HG03108 (cell line): ENCODE measurements at regions not wholly inside any gene's neighbourhood (a gene's known extent, or its start where the extent isn't known, plus 50 kb on each side); places are given as distances from the start of the nearest gene placed in this dataset.

Source experiments
- ATAC-seq: cut with Tn5 transposase; IDR thresholded peaks from one replicate; pipeline ENCODE4 v1.9.1; 2021; ENCODE audit warnings: moderate library complexity; ENCODE audit not compliant: unreplicated experiment

DNA sequence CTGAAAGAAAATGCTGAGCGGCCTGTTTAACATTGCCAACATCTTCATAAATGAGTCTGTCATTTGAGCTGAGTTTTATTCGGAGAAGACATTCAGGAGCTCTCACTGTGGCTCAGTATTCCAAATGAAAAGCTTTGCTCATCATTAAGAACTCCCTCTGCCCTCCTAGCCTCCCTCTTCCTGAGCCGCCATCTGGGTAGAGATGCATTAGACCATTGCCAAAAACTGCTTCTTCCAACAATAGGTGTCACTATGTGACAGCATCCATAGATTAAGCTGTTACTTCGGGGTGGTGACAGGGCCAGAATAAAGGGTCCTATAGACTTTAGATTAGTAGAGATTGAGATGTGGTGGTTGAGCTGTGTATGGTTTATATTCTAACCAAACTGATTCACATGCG, 501.4 kb upstream of the NR2F2 start:
- ATAC-seq, result no peak

GRCh38 chr15:95830281-95830680, 500.2 kb upstream of the NR2F2 start:
- no peak for ATAC-seq

- no peak for ATAC-seq
Measured at GRCh38 chr15:95832668-95833067, 497.8 kb upstream of the NR2F2 start.

DNA sequence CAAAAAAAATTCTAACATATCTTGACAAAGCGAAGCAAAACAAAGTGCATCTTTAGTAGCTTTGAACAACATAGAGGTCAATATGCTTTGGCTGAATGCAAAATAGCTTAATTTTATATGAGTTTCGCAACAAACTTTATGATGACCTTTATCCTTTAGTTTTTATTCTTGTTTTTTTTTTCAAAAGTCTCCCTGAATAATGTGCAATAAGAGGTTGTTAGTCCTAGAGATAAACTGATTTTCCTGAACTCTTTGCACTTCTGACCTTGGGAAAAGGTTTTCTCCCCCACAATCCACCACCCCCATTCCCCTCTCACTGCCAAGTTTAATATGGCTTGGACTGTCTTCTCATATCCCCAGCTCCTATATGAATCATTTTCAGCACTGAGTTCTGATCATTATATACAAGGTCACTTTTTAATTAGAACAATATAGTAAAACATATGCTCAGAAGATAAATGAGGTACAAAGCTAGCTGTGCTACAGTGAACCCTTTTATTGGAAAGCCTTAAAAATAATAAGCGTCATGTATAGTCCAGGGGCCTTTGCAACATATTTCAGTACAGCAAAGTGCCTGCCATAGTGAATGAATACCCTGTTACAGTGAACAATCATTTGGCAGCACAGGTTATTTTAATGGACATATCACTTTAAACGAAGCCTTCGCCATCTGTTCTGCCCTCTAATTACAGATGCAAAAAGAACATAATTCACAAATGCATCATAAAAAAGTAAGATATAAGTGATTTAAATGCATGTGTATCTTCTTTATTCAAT, 496.3 kb upstream of the NR2F2 start:
- ATAC-seq, result no peak

GRCh38 chr15:95836536-95836935, 494.0 kb upstream of the NR2F2 start:
- no peak for ATAC-seq

GRCh38 chr15:95837341-95838004, 493.0 kb upstream of the NR2F2 start:
- no peak for ATAC-seq

- ATAC-seq, result no peak
Measured at GRCh38 chr15:95839367-95839782, 491.1 kb upstream of the NR2F2 start.

GRCh38 chr15:95840004-95840403, 490.5 kb upstream of the NR2F2 start:
- no peak for ATAC-seq

DNA sequence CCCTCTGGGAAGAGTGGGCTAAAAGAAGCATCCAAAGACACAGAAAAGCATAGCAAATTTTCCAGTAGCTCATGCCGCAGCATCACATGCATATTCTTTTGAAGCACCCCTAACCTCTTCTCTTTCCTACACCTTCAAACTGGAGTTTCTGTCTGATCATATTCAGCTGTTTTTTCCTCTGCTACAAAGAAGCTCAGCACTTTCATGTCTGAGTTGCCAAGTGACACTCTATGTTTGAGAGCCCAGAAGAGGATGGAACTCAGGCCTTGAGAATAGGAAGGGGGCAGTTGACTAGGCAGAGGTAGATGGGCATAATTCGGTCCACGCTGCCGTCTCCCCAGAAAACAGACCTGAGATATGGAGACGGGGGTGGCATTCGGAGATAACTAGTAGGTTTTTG, 489.6 kb upstream of the NR2F2 start:
- ATAC-seq, result no peak

- no peak for ATAC-seq
Measured at GRCh38 chr15:95842576-95842975, 487.9 kb upstream of the NR2F2 start.

DNA sequence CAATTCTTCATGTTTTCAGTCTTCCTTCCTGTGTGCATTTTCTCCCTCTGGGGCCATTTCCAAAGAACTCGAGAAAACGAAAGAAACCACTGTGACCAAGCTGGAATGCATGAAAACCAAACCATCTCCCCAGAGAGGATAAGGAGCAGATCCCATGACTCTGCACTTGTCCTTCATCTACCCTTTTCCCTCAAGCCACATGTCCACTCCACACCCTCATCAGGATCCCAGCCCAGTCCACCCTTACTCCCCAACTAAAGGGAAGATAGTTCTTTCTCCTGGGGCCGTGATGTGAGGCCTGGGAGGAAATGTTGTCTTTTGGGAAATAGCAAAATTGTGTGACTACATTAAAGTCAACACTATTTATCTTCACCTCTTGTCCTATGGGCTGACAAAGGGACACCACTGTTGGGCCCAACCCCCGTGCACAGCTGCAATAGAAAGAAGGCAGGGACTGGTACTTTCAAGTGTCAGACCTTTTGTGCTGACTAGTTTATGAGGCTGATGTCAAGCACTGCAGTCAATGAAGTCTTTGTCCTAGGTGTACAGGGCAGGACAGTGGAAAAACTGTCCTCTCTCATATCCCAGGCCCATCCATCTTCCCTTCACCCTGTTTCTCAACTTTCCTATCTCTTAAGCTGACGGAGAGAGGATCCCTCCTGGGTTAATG, 487.1 kb upstream of the NR2F2 start:
- ATAC-seq, result no peak

DNA sequence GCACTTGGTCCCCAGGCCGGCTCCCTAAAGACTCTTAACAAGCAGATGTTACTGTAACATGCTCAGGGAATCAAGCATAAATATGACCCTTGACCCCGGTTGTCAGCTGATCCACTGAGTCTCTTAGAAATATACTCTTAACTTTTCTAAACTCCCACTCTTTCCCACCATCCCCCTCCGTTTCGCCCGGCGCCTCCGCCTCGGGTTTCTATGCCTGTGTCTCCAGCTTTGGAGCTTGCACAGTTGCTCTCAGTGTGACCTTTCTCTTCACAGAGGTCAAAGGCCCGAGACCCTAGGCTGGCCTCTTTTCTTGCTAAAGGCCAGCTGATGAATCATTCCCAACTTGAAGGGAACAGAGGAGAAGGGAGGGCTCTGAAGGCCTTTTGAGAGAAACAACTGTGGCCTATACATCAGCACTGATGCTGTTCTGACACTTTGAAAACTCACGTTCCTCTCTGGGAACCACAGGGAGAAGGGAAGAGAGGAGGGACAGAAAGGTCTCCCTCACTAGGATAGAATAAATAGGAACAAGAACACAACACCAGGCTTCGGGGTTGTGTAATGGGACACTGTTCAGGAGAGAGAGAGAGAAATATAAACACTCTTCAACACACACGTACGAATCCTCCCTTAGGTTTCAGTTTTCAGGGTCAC, 484.5 kb upstream of the NR2F2 start:
- no peak for ATAC-seq

GRCh38 chr15:95848126-95848525, 482.4 kb upstream of the NR2F2 start:
- no peak for ATAC-seq

GRCh38 chr15:95850837-95851236, 479.7 kb upstream of the NR2F2 start:
- no peak for ATAC-seq

GRCh38 chr15:95853350-95853749, 477.1 kb upstream of the NR2F2 start:
- ATAC-seq, result no peak

- no peak for ATAC-seq
Measured at GRCh38 chr15:95857124-95857757, 473.3 kb upstream of the NR2F2 start.

- no peak for ATAC-seq
Measured at GRCh38 chr15:95857758-95858157, 472.7 kb upstream of the NR2F2 start.

DNA sequence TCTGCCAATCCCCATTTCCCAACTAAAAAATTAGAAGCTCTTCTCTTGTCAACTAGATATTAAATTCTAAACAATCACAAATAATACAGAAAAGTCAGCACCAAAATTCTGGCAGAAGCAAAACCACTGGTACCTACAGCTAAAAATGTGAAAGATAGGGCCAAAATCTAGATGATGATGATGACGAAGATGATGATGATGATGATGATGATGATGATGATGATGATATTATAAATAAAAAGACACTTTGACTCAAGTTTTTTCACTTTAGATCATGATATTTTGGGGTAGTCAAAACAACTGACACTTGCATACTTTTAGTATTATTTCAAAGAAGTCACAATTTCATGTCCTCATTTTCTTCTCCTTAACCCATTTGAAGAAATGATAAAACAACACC, 470.1 kb upstream of the NR2F2 start:
- no peak for ATAC-seq

DNA sequence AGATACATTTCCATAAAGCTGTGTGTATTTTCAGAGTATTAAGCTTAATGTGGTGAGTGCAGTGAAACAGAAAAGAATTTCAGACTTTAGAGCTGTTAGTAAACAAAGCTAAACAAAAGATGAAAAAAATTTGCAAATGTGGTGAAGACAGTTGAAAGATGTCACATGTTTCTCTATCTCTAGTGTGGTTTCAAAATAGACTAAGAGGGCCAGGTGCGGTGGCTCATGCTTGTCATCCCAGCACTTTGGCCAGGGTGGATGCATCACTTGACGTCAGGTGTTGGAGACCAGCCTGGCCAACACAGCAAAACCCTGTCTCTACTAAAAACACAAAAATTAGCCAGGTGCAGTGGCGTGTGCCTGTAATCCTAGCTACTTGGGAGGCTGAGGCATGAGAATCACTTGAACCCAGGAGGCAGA, 466.0 kb upstream of the NR2F2 start:
- ATAC-seq, result no peak

GRCh38 chr15:95865330-95865739, 465.2 kb upstream of the NR2F2 start:
- no peak for ATAC-seq
